GM23248 (cell line): ENCODE measurements at regions not wholly inside any gene's neighbourhood (a gene's known extent, or its start where the extent isn't known, plus 50 kb on each side); places are given as distances from the start of the nearest gene placed in this dataset.
A peak's percentile ranks its signal among the peaks of the same experiment; 100 is the strongest.

Source experiments
- DNase-seq: peaks from one replicate; pipeline ENCODE4 v3.0.0-alpha.2; 2015
- H2AFZ ChIP-seq: fragments of 200-600 bp; sonication (generic); 2 replicates; pipeline ENCODE4 v1.6.1; 2016; ENCODE audit warnings: antibody characterized with exemption
- H3F3A ChIP-seq: fragments of 200-600 bp; sonication (generic); 2 replicates; pipeline ENCODE4 v1.6.1; 2016; ENCODE audit warnings: mild to moderate bottlenecking, antibody characterized with exemption, mixed run types; ENCODE audit not compliant: insufficient read depth
- H3K27ac ChIP-seq: fragments of 200-600 bp; sonication (generic); 2 replicates; pipeline ENCODE4 v1.5.1; 2016; ENCODE audit warnings: mild to moderate bottlenecking
- H3K27me3 ChIP-seq: fragments of 200-600 bp; sonication (generic); replicated peaks from 2 replicates; pipeline ENCODE4 v1.6.1; 2016; ENCODE audit warnings: mild to moderate bottlenecking; ENCODE audit not compliant: insufficient read depth
- H3K36me3 ChIP-seq: fragments of 200-600 bp; sonication (generic); 2 replicates; pipeline ENCODE4 v1.6.1; 2016; ENCODE audit warnings: low read depth, mild to moderate bottlenecking
- H3K4me1 ChIP-seq: fragments of 200-600 bp; sonication (generic); 2 replicates; pipeline ENCODE4 v1.6.1; 2016; ENCODE audit warnings: mild to moderate bottlenecking; ENCODE audit not compliant: insufficient read depth
- H3K4me2 ChIP-seq: fragments of 200-600 bp; sonication (generic); one replicate; pipeline ENCODE4 v1.6.1; 2016; ENCODE audit warnings: mild to moderate bottlenecking; ENCODE audit not compliant: unreplicated experiment
- H3K4me3 ChIP-seq: fragments of 200-600 bp; sonication (generic); 2 replicates; pipeline ENCODE4 v1.5.1; 2016; ENCODE audit warnings: mild to moderate bottlenecking
- H3K79me2 ChIP-seq: fragments of 200-600 bp; sonication (generic); 2 replicates; pipeline ENCODE4 v1.6.1; 2016; ENCODE audit warnings: mild to moderate bottlenecking; ENCODE audit not compliant: insufficient read depth
- H3K9ac ChIP-seq: fragments of 200-600 bp; sonication (generic); 2 replicates; pipeline ENCODE4 v1.6.1; 2016; ENCODE audit warnings: mild to moderate bottlenecking
- H3K9me2 ChIP-seq: fragments of 200-600 bp; sonication (generic); 2 replicates; pipeline ENCODE4 v1.6.1; 2016; ENCODE audit warnings: mixed run types, mild to moderate bottlenecking, moderate library complexity; ENCODE audit not compliant: insufficient read depth
- H3K9me3 ChIP-seq: fragments of 200-600 bp; sonication (generic); one replicate; pipeline ENCODE4 v1.6.1; 2017; ENCODE audit warnings: low read depth
- H4K20me1 ChIP-seq: fragments of 200-600 bp; sonication (generic); 2 replicates; pipeline ENCODE4 v1.6.0; 2016; ENCODE audit not compliant: insufficient read depth
- EZH2 ChIP-seq: fragments of 200-600 bp; sonication (generic); IDR thresholded peaks from 2 replicates; pipeline ENCODE4 v1.6.1; 2018; ENCODE audit warnings: antibody characterized with exemption, mild to moderate bottlenecking; ENCODE audit not compliant: insufficient read depth, poor library complexity, severe bottlenecking
- EZH2phosphoT487 ChIP-seq: fragments of 200-600 bp; sonication (generic); IDR thresholded peaks from 2 replicates; pipeline ENCODE4 v1.6.1; 2018; ENCODE audit warnings: antibody characterized with exemption, moderate library complexity, mild to moderate bottlenecking, low read depth; ENCODE audit not compliant: insufficient read depth
- WGBS, 2 experiments: methylation state at CpG; one replicate each; pipeline ENCODE4 v1.1.6; 2015 to 2017; ENCODE audit warnings: low lambda C conversion rate in 2 of 2, low coverage in 1 of 2; ENCODE audit errors: missing lambda C conversion rate in 2 of 2; 5-methylcytosine and 5-hydroxymethylcytosine counted together
- in situ Hi-C: fragments of 300-500 bp; cut with MboI; formaldehyde crosslinking; loops from 2 replicates; pipeline ENCODE4 v1.15.0; 2020

GRCh38 chr15:88342666-88343065 lies 86.1 kb upstream of the NTRK3 start:
- H3K9me3 ChIP-seq: no peaks in the 10 kb centered on the region
- H3K9ac ChIP-seq: no peak overlapping the region
- no peaks in the 10 kb centered on the region for H3K9me2 ChIP-seq
- H3K4me2 ChIP-seq: no peak overlapping the region
- H3K4me1 ChIP-seq: peaks cover 4% of the 10 kb centered on the region
- no peak for TF ChIP-seq EZH2phosphoT487
- no peak for TF ChIP-seq EZH2
- H3K27ac ChIP-seq: peak overlapping the region; percentile 22; the same call in 1 of the 2 replicates
- no peaks in the 10 kb centered on the region for H3K36me3 ChIP-seq
- 13 to 19% methylated on average over 2 of the region's 2 CpGs for WGBS, 2 experiments
- peaks cover 6% of the 10 kb centered on the region for H3F3A ChIP-seq
- H3K4me3 ChIP-seq: no peak overlapping the region
- in situ Hi-C loops: no loop called here
- H3K79me2 ChIP-seq: no peaks in the 10 kb centered on the region
- peak; percentile 78 for DNase-seq
- no peaks in the 10 kb centered on the region for H3K27me3 ChIP-seq
- no peaks in the 10 kb centered on the region for H4K20me1 ChIP-seq
- H2AFZ ChIP-seq: no peak overlapping the region

- no peak for DNase-seq
- Histone ChIP-seq H3K27ac (no peak overlapping the region), H3K9ac (no peak overlapping the region), H3K9me2 (no peaks in the 10 kb centered on the region), H2AFZ (no peak overlapping the region), H4K20me1 (no peaks in the 10 kb centered on the region), H3K4me3 (no peak overlapping the region), H3K27me3 (no peaks in the 10 kb centered on the region), H3K36me3 (no peaks in the 10 kb centered on the region), H3F3A (peaks cover 6% of the 10 kb centered on the region), H3K4me1 (peaks cover 4% of the 10 kb centered on the region), H3K79me2 (no peaks in the 10 kb centered on the region), H3K9me3 (no peaks in the 10 kb centered on the region), H3K4me2 (no peak overlapping the region)
- 40 to 55% methylated on average over 2 of the region's 2 CpGs for WGBS, 2 experiments
- TF ChIP-seq EZH2 (no peak), EZH2phosphoT487 (no peak)
- in situ Hi-C loops: no loop called here
These were observed 85.1 kb upstream of the NTRK3 start for GRCh38 chr15:88341653-88342052.

- H3K27me3 ChIP-seq: no peaks in the 10 kb centered on the region
- peaks cover 4% of the 10 kb centered on the region for H3K4me1 ChIP-seq
- H2AFZ ChIP-seq: no peak overlapping the region
- no peak for DNase-seq
- no peak overlapping the region for H3K9ac ChIP-seq
- peaks cover 6% of the 10 kb centered on the region for H3F3A ChIP-seq
- H3K9me3 ChIP-seq: no peaks in the 10 kb centered on the region
- no peak overlapping the region for H3K4me3 ChIP-seq
- H3K36me3 ChIP-seq: no peaks in the 10 kb centered on the region
- H3K9me2 ChIP-seq: no peaks in the 10 kb centered on the region
- no peaks in the 10 kb centered on the region for H3K79me2 ChIP-seq
- no peak overlapping the region for H3K27ac ChIP-seq
- no peaks in the 10 kb centered on the region for H4K20me1 ChIP-seq
- no peak overlapping the region for H3K4me2 ChIP-seq
- 41 to 47% methylated on average over 5 of the region's 5 CpGs for WGBS, 2 experiments
- in situ Hi-C loops: no loop called here
- TF ChIP-seq EZH2phosphoT487: no peak
- no peak for TF ChIP-seq EZH2
These were observed 84.5 kb upstream of the NTRK3 start for GRCh38 chr15:88341006-88341405.

GRCh38 chr15:88337993-88338392 lies 81.5 kb upstream of the NTRK3 start:
- Histone ChIP-seq H3F3A (peaks cover 6% of the 10 kb centered on the region), H3K9ac (no peak overlapping the region), H4K20me1 (no peaks in the 10 kb centered on the region), H3K4me2 (no peak overlapping the region), H3K4me1 (peaks cover 24% of the 10 kb centered on the region), H3K79me2 (no peaks in the 10 kb centered on the region), H2AFZ (no peak overlapping the region), H3K4me3 (no peak overlapping the region), H3K9me2 (no peaks in the 10 kb centered on the region), H3K36me3 (no peaks in the 10 kb centered on the region), H3K27ac (no peak overlapping the region), H3K9me3 (no peaks in the 10 kb centered on the region), H3K27me3 (no peaks in the 10 kb centered on the region)
- TF ChIP-seq EZH2: no peak
- TF ChIP-seq EZH2phosphoT487: no peak
- in situ Hi-C loops: no loop called here
- peak; percentile 18 for DNase-seq
- WGBS, 2 experiments: 0 to 13% methylated on average over 1 of the region's 1 CpG

- H3K79me2 ChIP-seq: no peaks in the 10 kb centered on the region
- H3K9me3 ChIP-seq: no peaks in the 10 kb centered on the region
- peak overlapping the region; percentile 49 for H3K4me2 ChIP-seq
- DNase-seq: no peak
- no peak for TF ChIP-seq EZH2phosphoT487
- no peak for TF ChIP-seq EZH2
- H3K9ac ChIP-seq: no peak overlapping the region
- H4K20me1 ChIP-seq: no peaks in the 10 kb centered on the region
- in situ Hi-C loops: no loop called here
- H3K4me1 ChIP-seq: peaks cover 22% of the 10 kb centered on the region
- no peak overlapping the region for H3K27ac ChIP-seq
- no peaks in the 10 kb centered on the region for H3F3A ChIP-seq
- H3K9me2 ChIP-seq: no peaks in the 10 kb centered on the region
- peak overlapping the region; percentile 73 for H2AFZ ChIP-seq
- H3K36me3 ChIP-seq: no peaks in the 10 kb centered on the region
- H3K27me3 ChIP-seq: no peaks in the 10 kb centered on the region
- 70 to 74% methylated on average over 1 of the region's 1 CpG for WGBS, 2 experiments
- no peak overlapping the region for H3K4me3 ChIP-seq
These were observed 78.5 kb upstream of the NTRK3 start for GRCh38 chr15:88335074-88335473.
